Mesothelial cell of epicardium (in vitro differentiated cells): ENCODE measurements at regions not wholly inside any gene's neighbourhood (a gene's known extent, or its start where the extent isn't known, plus 50 kb on each side); places are given as distances from the start of the nearest gene placed in this dataset.

Experiments used
- DNase-seq, 2 experiments: peaks; one replicate each; pipeline ENCODE4 v3.0.0; 2021; ENCODE audit warnings: low spot score in 2 of 2; ENCODE audit not compliant: unreplicated experiment in 2 of 2
- H3K27ac Mint-ChIP-seq: 2 replicates; pipeline ENCODE4 v1.8.0; 2021; ENCODE audit warnings: mixed read lengths
- H3K27me3 Mint-ChIP-seq: 2 replicates; pipeline ENCODE4 v1.8.0; 2021; ENCODE audit warnings: low read depth, mixed read lengths
- H3K36me3 Mint-ChIP-seq: 2 replicates; pipeline ENCODE4 v1.8.0; 2021; ENCODE audit warnings: mixed read lengths
- H3K4me1 Mint-ChIP-seq: 2 replicates; pipeline ENCODE4 v1.8.0; 2021; ENCODE audit warnings: mixed read lengths
- H3K4me3 Mint-ChIP-seq: 2 replicates; pipeline ENCODE4 v1.8.0; 2021; ENCODE audit warnings: mild to moderate bottlenecking, moderate library complexity, mixed read lengths
- H3K9me3 Mint-ChIP-seq: 2 replicates; pipeline ENCODE4 v1.8.0; 2021; ENCODE audit warnings: mixed read lengths
- TF ChIP-seq, protein P1 (sequence below): fragments of 200-600 bp; sonication (generic); IDR thresholded peaks from one replicate; pipeline ENCODE4 v1.5.0; 2021; ENCODE audit warnings: antibody characterized with exemption; ENCODE audit not compliant: unreplicated experiment

GRCh38 chr2:183866666-183867065 lies 731.7 kb upstream of the ZNF804A start:
- no peak overlapping the region for H3K4me3 Mint-ChIP-seq

GRCh38 chr2:183867206-183867605 lies 731.1 kb upstream of the ZNF804A start:
- DNase-seq: no peak
- Mint-ChIP-seq H3K27ac (no peak overlapping the region), H3K36me3 (no peaks in the 10 kb centered on the region), H3K9me3 (no peaks in the 10 kb centered on the region), H3K27me3 (no peaks in the 10 kb centered on the region), H3K4me3 (no peak overlapping the region), H3K4me1 (no peaks in the 10 kb centered on the region)
- TF ChIP-seq, protein P1, sequence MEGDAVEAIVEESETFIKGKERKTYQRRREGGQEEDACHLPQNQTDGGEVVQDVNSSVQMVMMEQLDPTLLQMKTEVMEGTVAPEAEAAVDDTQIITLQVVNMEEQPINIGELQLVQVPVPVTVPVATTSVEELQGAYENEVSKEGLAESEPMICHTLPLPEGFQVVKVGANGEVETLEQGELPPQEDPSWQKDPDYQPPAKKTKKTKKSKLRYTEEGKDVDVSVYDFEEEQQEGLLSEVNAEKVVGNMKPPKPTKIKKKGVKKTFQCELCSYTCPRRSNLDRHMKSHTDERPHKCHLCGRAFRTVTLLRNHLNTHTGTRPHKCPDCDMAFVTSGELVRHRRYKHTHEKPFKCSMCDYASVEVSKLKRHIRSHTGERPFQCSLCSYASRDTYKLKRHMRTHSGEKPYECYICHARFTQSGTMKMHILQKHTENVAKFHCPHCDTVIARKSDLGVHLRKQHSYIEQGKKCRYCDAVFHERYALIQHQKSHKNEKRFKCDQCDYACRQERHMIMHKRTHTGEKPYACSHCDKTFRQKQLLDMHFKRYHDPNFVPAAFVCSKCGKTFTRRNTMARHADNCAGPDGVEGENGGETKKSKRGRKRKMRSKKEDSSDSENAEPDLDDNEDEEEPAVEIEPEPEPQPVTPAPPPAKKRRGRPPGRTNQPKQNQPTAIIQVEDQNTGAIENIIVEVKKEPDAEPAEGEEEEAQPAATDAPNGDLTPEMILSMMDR: no peak

More at GRCh38 chr2:183866666-183867065, 731.7 kb upstream of the ZNF804A start:
- H3K27me3 Mint-ChIP-seq: no peaks in the 10 kb centered on the region
- H3K27ac Mint-ChIP-seq: no peak overlapping the region
- TF ChIP-seq, protein P1: no peak
- no peaks in the 10 kb centered on the region for H3K4me1 Mint-ChIP-seq
- DNase-seq: no peak
- H3K36me3 Mint-ChIP-seq: no peaks in the 10 kb centered on the region
- H3K9me3 Mint-ChIP-seq: no peaks in the 10 kb centered on the region

DNA sequence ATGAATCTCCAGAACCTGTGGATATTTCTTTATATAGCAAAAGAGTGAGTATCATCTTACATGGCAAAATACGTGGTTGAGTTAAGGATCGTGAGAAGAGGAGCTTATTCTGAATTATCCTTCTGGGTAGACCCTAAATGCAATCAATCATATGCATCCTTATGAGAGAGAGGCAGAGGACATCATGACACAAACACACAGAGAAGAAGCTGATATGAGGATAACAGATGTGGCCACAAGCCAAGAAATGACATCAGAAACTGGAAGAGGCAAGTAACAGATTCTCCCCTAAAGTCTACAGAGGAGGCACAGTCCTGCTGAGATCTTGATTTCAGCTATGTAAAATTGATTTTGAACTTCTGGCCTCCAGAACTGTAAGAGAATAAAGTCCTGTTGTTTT lies 730.2 kb upstream of the ZNF804A start:
- Mint-ChIP-seq H3K4me3 (no peak overlapping the region), H3K9me3 (no peaks in the 10 kb centered on the region), H3K36me3 (no peaks in the 10 kb centered on the region), H3K4me1 (no peaks in the 10 kb centered on the region), H3K27ac (no peak overlapping the region), H3K27me3 (no peaks in the 10 kb centered on the region)
- DNase-seq: no peak
- TF ChIP-seq, protein P1: no peak

GRCh38 chr2:183868707-183869106 lies 729.6 kb upstream of the ZNF804A start:
- Mint-ChIP-seq H3K9me3 (no peaks in the 10 kb centered on the region), H3K36me3 (no peaks in the 10 kb centered on the region), H3K4me1 (no peaks in the 10 kb centered on the region), H3K27me3 (no peaks in the 10 kb centered on the region), H3K27ac (no peak overlapping the region), H3K4me3 (no peak overlapping the region)
- TF ChIP-seq, protein P1: no peak
- no peak for DNase-seq

GRCh38 chr2:183872131-183872530 lies 726.2 kb upstream of the ZNF804A start:
- Mint-ChIP-seq H3K4me1 (no peaks in the 10 kb centered on the region), H3K4me3 (no peak overlapping the region), H3K36me3 (no peaks in the 10 kb centered on the region), H3K27ac (no peak overlapping the region), H3K27me3 (no peaks in the 10 kb centered on the region), H3K9me3 (peaks cover 3% of the 10 kb centered on the region)
- TF ChIP-seq, protein P1: no peak
- DNase-seq: no peak

- H3K27ac Mint-ChIP-seq: no peak overlapping the region
- DNase-seq: no peak
- TF ChIP-seq, protein P1: no peak
- H3K27me3 Mint-ChIP-seq: no peaks in the 10 kb centered on the region
- H3K4me1 Mint-ChIP-seq: no peaks in the 10 kb centered on the region
- peaks cover 29% of the 10 kb centered on the region for H3K9me3 Mint-ChIP-seq
- no peaks in the 10 kb centered on the region for H3K36me3 Mint-ChIP-seq
- no peak overlapping the region for H3K4me3 Mint-ChIP-seq
These were observed 716.4 kb upstream of the ZNF804A start for GRCh38 chr2:183881978-183882377.
